ENCODE measurements at regions not wholly inside any gene's neighbourhood (a gene's known extent, or its start where the extent isn't known, plus 50 kb on each side); places are given as distances from the start of the nearest gene placed in this dataset.

DNA sequence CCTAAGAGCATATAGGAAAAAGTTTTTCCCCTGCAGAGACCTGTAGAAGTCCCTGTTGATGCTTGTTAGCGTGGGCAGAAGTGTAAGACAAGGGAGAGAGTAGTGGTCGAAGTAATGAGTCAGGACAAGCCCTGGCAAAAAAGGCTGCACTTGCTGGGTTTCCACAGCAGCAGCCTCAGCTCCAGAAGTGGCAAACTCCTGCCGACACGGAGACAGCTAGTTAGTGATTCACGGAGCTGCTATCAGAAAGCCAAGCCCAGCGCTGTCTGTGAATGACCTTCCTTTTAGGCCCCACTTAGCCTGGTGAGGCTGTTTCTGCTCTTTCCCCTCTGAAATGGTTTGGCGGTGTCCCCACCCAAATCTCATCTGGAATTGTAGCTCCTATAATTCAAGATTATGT, 109.1 kb downstream of the FAM50B start:
- TF ChIP-seq, protein P1, sequence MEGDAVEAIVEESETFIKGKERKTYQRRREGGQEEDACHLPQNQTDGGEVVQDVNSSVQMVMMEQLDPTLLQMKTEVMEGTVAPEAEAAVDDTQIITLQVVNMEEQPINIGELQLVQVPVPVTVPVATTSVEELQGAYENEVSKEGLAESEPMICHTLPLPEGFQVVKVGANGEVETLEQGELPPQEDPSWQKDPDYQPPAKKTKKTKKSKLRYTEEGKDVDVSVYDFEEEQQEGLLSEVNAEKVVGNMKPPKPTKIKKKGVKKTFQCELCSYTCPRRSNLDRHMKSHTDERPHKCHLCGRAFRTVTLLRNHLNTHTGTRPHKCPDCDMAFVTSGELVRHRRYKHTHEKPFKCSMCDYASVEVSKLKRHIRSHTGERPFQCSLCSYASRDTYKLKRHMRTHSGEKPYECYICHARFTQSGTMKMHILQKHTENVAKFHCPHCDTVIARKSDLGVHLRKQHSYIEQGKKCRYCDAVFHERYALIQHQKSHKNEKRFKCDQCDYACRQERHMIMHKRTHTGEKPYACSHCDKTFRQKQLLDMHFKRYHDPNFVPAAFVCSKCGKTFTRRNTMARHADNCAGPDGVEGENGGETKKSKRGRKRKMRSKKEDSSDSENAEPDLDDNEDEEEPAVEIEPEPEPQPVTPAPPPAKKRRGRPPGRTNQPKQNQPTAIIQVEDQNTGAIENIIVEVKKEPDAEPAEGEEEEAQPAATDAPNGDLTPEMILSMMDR (IDR thresholded peaks at IDR 0.05), result no peak
- TF ChIP-seq EP300 (IDR thresholded peaks at IDR 0.05) (no peak), POLR2A (IDR thresholded peaks at IDR 0.05) (no peak)

Data from tibial nerve (tissue), 4 donors.